ENCODE measurements at regions not wholly inside any gene's neighbourhood (a gene's known extent, or its start where the extent isn't known, plus 50 kb on each side); places are given as distances from the start of the nearest gene placed in this dataset.

DNA sequence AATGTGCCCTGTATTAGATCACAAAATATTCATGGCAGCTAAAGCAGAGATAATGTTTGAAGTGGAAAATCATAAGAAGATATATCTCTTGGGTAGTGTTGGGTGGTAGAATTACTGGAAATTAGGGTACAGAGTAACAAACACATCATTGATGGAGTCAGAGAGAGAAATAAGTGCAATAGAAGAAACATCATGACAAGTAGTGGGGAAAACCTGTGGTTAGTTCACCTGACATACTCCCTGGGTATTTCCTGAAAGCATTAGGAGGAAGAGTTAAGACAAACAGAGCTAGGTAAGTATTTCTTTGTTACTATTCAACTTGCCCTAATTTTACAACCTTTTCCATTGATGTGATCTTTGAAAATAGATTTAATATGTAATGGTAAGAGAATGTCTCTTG, 691.9 kb upstream of the SOX9 start (continued):
- TF ChIP-seq ZNF138 (CRISPR knock-in tag; conservative IDR thresholded peaks at IDR 0.05) = no peak
- TF ChIP-seq TEAD4 (CRISPR knock-in tag; IDR thresholded peaks at IDR 0.05) = no peak

GRCh38 chr17:71430281-71430680, 690.5 kb upstream of the SOX9 start:
- no peak for DNase-seq (ENCODE audit: low spot score)
- Mint-ChIP-seq H3K4me1 (peaks cover 8% of the 10 kb centered on the region), H3K36me3 (peaks cover 14% of the 10 kb centered on the region), H3K27me3 (ENCODE audit: low read depth) (no peaks in the 10 kb centered on the region), H3K27ac (no peak overlapping the region), H3K9me3 (peaks cover 24% of the 10 kb centered on the region), H3K4me3 (no peak overlapping the region)
- ChIA-PET CTCF (no interaction called here), POLR2A (no interaction called here)
- no peak for ATAC-seq
- TF ChIP-seq, protein P1, sequence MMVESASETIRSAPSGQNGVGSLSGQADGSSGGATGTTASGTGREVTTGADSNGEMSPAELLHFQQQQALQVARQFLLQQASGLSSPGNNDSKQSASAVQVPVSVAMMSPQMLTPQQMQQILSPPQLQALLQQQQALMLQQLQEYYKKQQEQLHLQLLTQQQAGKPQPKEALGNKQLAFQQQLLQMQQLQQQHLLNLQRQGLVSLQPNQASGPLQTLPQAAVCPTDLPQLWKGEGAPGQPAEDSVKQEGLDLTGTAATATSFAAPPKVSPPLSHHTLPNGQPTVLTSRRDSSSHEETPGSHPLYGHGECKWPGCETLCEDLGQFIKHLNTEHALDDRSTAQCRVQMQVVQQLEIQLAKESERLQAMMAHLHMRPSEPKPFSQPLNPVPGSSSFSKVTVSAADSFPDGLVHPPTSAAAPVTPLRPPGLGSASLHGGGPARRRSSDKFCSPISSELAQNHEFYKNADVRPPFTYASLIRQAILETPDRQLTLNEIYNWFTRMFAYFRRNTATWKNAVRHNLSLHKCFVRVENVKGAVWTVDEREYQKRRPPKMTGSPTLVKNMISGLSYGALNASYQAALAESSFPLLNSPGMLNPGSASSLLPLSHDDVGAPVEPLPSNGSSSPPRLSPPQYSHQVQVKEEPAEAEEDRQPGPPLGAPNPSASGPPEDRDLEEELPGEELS (CRISPR knock-in tag; IDR thresholded peaks at IDR 0.05) = no peak
- no peak for TF ChIP-seq E2F5 (CRISPR knock-in tag; IDR thresholded peaks at IDR 0.05)

- no peaks in the 10 kb centered on the region for H3K27me3 Mint-ChIP-seq (ENCODE audit: low read depth)
These were observed 689.7 kb upstream of the SOX9 start for GRCh38 chr17:71431146-71431545.

DNA sequence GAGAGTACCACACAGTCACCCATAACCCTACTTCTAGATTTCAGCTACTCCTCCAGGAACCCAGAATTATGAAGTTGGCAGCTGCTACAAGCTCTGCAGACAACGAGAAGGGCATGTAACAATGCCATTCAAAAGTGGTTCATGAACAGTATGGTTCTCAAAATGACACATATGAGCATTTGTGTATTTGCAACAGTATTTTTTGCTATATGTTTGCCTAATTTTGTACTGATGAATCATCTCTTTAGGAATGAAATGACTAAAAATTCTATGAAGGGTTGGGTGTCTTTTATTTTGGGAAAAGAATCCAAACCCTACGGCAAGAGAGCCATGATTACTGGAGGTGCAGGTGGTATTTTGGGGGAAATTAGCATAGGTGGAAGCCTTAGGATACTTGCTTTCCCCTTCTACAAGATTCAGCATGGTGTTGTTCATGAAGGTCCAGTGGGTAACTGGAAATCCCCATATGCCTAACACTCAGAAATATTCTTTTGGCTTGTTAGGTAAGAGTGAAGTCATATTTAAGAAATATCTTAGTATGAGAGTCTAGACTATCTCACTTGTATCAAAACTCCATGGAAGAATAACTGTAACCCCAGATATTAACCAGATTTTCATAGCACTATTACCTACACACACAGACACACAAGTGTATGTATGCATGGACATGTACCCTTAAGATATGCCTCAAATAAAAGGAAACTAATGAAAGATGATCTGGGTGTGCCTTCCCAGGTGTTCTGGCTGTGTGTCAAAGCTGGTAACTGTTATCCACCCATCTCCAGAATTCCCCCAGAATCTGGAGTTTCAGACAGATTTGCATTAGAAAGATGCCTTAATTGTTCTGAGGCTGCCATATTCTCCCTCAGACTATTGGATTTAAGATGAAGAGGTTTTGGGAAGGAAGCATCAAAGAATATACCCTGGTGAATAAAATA, 688.2 kb upstream of the SOX9 start:
- no peak for DNase-seq (ENCODE audit: low spot score)
- no peak for ATAC-seq
- Mint-ChIP-seq H3K36me3 (peaks cover 14% of the 10 kb centered on the region), H3K9me3 (peaks cover 23% of the 10 kb centered on the region), H3K4me1 (peaks cover 7% of the 10 kb centered on the region), H3K27me3 (ENCODE audit: low read depth) (no peaks in the 10 kb centered on the region), H3K27ac (no peak overlapping the region), H3K4me3 (no peak overlapping the region)
- ChIA-PET CTCF (no interaction called here), POLR2A (no interaction called here)
- TF ChIP-seq, protein P2, sequence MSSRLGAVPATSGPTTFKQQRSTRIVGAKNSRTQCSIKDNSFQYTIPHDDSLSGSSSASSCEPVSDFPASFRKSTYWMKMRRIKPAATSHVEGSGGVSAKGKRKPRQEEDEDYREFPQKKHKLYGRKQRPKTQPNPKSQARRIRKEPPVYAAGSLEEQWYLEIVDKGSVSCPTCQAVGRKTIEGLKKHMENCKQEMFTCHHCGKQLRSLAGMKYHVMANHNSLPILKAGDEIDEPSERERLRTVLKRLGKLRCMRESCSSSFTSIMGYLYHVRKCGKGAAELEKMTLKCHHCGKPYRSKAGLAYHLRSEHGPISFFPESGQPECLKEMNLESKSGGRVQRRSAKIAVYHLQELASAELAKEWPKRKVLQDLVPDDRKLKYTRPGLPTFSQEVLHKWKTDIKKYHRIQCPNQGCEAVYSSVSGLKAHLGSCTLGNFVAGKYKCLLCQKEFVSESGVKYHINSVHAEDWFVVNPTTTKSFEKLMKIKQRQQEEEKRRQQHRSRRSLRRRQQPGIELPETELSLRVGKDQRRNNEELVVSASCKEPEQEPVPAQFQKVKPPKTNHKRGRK (CRISPR knock-in tag; IDR thresholded peaks at IDR 0.05; ENCODE audit: borderline replicate concordance) = no peak
- TF ChIP-seq PRRX2 (CRISPR knock-in tag; IDR thresholded peaks at IDR 0.05) (no peak), MYBL2 (CRISPR knock-in tag; IDR thresholded peaks at IDR 0.05) (no peak), E2F5 (CRISPR knock-in tag; IDR thresholded peaks at IDR 0.05) (no peak), ZNF121 (CRISPR knock-in tag; IDR thresholded peaks at IDR 0.05) (no peak), ZNF425 (CRISPR knock-in tag; conservative IDR thresholded peaks at IDR 0.05) (no peak), ZNF219 (CRISPR knock-in tag; IDR thresholded peaks at IDR 0.05; ENCODE audit: borderline replicate concordance) (no peak), JAZF1 (CRISPR knock-in tag; IDR thresholded peaks at IDR 0.05) (no peak)
- TF ChIP-seq, protein P3, sequence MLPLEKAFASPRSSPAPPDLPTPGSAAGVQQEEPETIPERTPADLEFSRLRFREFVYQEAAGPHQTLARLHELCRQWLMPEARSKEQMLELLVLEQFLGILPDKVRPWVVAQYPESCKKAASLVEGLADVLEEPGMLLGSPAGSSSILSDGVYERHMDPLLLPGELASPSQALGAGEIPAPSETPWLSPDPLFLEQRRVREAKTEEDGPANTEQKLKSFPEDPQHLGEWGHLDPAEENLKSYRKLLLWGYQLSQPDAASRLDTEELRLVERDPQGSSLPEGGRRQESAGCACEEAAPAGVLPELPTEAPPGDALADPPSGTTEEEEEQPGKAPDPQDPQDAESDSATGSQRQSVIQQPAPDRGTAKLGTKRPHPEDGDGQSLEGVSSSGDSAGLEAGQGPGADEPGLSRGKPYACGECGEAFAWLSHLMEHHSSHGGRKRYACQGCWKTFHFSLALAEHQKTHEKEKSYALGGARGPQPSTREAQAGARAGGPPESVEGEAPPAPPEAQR (CRISPR knock-in tag; IDR thresholded peaks at IDR 0.05) = no peak

More at GRCh38 chr17:71431146-71431545, 689.7 kb upstream of the SOX9 start:
- TF ChIP-seq, protein P4, sequence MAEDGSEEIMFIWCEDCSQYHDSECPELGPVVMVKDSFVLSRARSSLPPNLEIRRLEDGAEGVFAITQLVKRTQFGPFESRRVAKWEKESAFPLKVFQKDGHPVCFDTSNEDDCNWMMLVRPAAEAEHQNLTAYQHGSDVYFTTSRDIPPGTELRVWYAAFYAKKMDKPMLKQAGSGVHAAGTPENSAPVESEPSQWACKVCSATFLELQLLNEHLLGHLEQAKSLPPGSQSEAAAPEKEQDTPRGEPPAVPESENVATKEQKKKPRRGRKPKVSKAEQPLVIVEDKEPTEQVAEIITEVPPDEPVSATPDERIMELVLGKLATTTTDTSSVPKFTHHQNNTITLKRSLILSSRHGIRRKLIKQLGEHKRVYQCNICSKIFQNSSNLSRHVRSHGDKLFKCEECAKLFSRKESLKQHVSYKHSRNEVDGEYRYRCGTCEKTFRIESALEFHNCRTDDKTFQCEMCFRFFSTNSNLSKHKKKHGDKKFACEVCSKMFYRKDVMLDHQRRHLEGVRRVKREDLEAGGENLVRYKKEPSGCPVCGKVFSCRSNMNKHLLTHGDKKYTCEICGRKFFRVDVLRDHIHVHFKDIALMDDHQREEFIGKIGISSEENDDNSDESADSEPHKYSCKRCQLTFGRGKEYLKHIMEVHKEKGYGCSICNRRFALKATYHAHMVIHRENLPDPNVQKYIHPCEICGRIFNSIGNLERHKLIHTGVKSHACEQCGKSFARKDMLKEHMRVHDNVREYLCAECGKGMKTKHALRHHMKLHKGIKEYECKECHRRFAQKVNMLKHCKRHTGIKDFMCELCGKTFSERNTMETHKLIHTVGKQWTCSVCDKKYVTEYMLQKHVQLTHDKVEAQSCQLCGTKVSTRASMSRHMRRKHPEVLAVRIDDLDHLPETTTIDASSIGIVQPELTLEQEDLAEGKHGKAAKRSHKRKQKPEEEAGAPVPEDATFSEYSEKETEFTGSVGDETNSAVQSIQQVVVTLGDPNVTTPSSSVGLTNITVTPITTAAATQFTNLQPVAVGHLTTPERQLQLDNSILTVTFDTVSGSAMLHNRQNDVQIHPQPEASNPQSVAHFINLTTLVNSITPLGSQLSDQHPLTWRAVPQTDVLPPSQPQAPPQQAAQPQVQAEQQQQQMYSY (CRISPR knock-in tag; IDR thresholded peaks at IDR 0.05) = no peak
- Mint-ChIP-seq H3K9me3 (peaks cover 24% of the 10 kb centered on the region), H3K36me3 (peaks cover 14% of the 10 kb centered on the region), H3K27ac (no peak overlapping the region), H3K4me1 (peaks cover 8% of the 10 kb centered on the region), H3K4me3 (no peak overlapping the region)
- ATAC-seq (no peak), DNase-seq (ENCODE audit: low spot score) (no peak)
- ChIA-PET CTCF (no interaction called here), POLR2A (no interaction called here)
